OCI-LY3 (cell line): ENCODE measurements at regions not wholly inside any gene's neighbourhood (a gene's known extent, or its start where the extent isn't known, plus 50 kb on each side); places are given as distances from the start of the nearest gene placed in this dataset.

Experiments used
- EZH2phosphoT487 ChIP-seq: fragments of 200-600 bp; shearing (Covaris generic); IDR thresholded peaks from 2 replicates; pipeline ENCODE4 v1.6.1; 2018; ENCODE audit warnings: antibody characterized with exemption, mixed run types, low read depth
- TF ChIP-seq, protein P1 (sequence below): fragments of 200-600, 300-600 bp; sonication (generic); IDR thresholded peaks from 2 replicates; pipeline ENCODE4 v1.5.1; 2014; ENCODE audit warnings: antibody characterized with exemption, low read length, low read depth

- TF ChIP-seq, protein P1, sequence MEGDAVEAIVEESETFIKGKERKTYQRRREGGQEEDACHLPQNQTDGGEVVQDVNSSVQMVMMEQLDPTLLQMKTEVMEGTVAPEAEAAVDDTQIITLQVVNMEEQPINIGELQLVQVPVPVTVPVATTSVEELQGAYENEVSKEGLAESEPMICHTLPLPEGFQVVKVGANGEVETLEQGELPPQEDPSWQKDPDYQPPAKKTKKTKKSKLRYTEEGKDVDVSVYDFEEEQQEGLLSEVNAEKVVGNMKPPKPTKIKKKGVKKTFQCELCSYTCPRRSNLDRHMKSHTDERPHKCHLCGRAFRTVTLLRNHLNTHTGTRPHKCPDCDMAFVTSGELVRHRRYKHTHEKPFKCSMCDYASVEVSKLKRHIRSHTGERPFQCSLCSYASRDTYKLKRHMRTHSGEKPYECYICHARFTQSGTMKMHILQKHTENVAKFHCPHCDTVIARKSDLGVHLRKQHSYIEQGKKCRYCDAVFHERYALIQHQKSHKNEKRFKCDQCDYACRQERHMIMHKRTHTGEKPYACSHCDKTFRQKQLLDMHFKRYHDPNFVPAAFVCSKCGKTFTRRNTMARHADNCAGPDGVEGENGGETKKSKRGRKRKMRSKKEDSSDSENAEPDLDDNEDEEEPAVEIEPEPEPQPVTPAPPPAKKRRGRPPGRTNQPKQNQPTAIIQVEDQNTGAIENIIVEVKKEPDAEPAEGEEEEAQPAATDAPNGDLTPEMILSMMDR: no peak
- TF ChIP-seq EZH2phosphoT487: no peak
These were observed 327.0 kb upstream of the ADCY2 start for GRCh38 chr5:7068899-7069298.
